ENCODE measurements at regions not wholly inside any gene's neighbourhood (a gene's known extent, or its start where the extent isn't known, plus 50 kb on each side); places are given as distances from the start of the nearest gene placed in this dataset.

DNA sequence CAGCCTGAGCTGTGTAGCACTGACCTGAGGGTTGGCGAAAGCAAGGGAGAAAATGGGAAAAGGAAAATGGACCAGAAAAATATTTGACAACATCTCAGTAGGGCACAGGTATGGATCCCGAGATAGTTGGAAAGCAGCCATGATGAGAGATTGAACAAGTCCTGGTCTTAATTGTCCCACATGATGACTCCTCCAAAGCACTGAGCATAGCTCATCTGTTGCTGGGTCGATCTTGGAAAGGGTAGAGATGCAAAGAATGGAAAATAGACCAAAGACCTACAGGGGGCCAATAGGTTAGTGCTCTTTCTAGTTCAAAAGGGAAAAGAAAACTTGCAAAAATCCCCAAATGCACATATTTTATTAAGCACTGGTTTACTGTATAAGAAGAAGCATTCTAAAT lies 251.9 kb downstream of the SEC23A start:
- DNase-seq (ENCODE audit: low spot score), result no peak
- H3K36me3 Mint-ChIP-seq, result no peaks in the 10 kb centered on the region
- no peaks in the 10 kb centered on the region for H3K9me3 ChIP-seq (ENCODE audit: low read depth)
- H3K4me1 ChIP-seq, result peaks cover 7% of the 10 kb centered on the region
- no peaks in the 10 kb centered on the region for H3K36me3 ChIP-seq
- H3K4me3 Mint-ChIP-seq, result no peak overlapping the region
- no peaks in the 10 kb centered on the region for H3K4me1 Mint-ChIP-seq
- peaks cover 2% of the 10 kb centered on the region for H3K9me3 Mint-ChIP-seq
- no peak overlapping the region for H3K4me3 ChIP-seq
- no peak overlapping the region for H3K4me2 ChIP-seq
- no peak overlapping the region for H3K9ac ChIP-seq
- H3K27me3 Mint-ChIP-seq (ENCODE audit: insufficient read depth, low read depth), result peaks cover 2% of the 10 kb centered on the region
- H3K79me2 ChIP-seq (ENCODE audit: low read depth), result no peaks in the 10 kb centered on the region
- no peaks in the 10 kb centered on the region for H3F3A ChIP-seq (ENCODE audit: low read depth)
- H3K27ac ChIP-seq, result no peak overlapping the region
- H2AFZ ChIP-seq (replicated peaks), result no peak overlapping the region
- no peaks in the 10 kb centered on the region for H4K20me1 ChIP-seq (ENCODE audit: low read depth)
- no peak overlapping the region for H3K27ac Mint-ChIP-seq
- H3K27me3 ChIP-seq, result no peaks in the 10 kb centered on the region
- TF ChIP-seq EZH2 (IDR thresholded peaks at IDR 0.05), result no peak
- TF ChIP-seq, protein P1, sequence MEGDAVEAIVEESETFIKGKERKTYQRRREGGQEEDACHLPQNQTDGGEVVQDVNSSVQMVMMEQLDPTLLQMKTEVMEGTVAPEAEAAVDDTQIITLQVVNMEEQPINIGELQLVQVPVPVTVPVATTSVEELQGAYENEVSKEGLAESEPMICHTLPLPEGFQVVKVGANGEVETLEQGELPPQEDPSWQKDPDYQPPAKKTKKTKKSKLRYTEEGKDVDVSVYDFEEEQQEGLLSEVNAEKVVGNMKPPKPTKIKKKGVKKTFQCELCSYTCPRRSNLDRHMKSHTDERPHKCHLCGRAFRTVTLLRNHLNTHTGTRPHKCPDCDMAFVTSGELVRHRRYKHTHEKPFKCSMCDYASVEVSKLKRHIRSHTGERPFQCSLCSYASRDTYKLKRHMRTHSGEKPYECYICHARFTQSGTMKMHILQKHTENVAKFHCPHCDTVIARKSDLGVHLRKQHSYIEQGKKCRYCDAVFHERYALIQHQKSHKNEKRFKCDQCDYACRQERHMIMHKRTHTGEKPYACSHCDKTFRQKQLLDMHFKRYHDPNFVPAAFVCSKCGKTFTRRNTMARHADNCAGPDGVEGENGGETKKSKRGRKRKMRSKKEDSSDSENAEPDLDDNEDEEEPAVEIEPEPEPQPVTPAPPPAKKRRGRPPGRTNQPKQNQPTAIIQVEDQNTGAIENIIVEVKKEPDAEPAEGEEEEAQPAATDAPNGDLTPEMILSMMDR (IDR thresholded peaks at IDR 0.05), result no peak
- no peak for TF ChIP-seq EZH2phosphoT487 (IDR thresholded peaks at IDR 0.05)

DNA sequence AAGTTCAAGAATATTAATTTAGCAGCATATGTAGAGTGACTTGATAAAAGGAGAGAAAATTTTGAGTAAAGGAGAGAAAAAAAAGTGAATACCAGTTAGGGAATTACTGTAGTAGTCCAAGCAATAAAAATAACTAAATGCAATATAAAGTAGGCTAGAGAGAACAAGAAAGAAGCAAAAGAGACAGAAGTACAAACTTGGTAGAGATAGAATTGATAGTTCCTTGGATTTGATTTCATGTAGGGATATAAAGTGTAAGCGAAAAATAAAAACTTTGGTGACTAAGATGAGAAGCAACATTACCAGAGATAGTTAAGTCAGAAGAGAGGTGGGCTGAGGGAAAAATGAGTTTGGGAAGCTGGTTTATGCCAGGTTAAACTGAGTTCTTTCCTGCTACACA lies 252.4 kb downstream of the SEC23A start:
- TF ChIP-seq EZH2phosphoT487 (IDR thresholded peaks at IDR 0.05) (no peak), EZH2 (IDR thresholded peaks at IDR 0.05) (no peak)
- TF ChIP-seq, protein P1 (IDR thresholded peaks at IDR 0.05), result no peak

DNA sequence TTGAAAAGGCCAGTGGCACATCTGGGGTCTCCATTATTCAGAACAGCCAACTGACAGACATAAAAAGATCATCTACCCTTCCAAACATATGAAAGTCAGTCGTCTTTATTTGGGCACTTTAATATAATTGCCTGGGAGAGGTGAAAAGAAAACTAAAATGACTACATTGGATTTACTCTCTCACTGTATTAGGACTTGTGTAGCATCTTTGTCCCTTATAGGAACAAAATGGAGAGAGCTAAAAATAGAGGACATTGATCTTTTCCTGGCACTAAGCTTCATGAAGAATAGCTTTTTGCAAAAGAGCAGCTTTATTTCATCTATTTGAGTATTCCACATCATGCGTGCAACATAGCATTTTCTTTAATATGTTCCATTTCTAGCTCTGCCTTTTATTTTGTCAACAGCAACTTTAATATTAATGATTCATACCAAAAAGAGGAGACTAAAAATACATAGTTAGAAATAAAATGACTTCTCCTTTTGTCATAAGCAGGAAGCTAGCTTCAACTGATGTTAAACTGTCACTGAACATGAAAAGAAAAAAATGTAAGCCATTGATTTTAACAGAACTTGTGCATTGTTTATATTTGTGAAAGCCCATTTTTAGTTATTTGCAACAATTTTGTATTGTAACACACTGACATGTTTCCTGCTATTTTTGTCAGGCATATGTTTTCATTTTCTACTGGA lies 254.6 kb downstream of the SEC23A start:
- H4K20me1 ChIP-seq (ENCODE audit: low read depth), result no peaks in the 10 kb centered on the region
- Mint-ChIP-seq H3K27me3 (ENCODE audit: insufficient read depth, low read depth) (peaks cover 2% of the 10 kb centered on the region), H3K36me3 (no peaks in the 10 kb centered on the region), H3K4me3 (no peak overlapping the region), H3K9me3 (peaks cover 2% of the 10 kb centered on the region), H3K4me1 (no peaks in the 10 kb centered on the region), H3K27ac (no peak overlapping the region)
- no peak overlapping the region for H3K4me2 ChIP-seq
- no peak overlapping the region for H3K4me3 ChIP-seq
- no peaks in the 10 kb centered on the region for H3K36me3 ChIP-seq
- H3K79me2 ChIP-seq (ENCODE audit: low read depth), result no peaks in the 10 kb centered on the region
- no peak overlapping the region for H2AFZ ChIP-seq (replicated peaks)
- TF ChIP-seq, protein P1 (IDR thresholded peaks at IDR 0.05), result no peak
- TF ChIP-seq EZH2 (IDR thresholded peaks at IDR 0.05) (no peak), EZH2phosphoT487 (IDR thresholded peaks at IDR 0.05) (no peak)
- peaks cover 7% of the 10 kb centered on the region for H3K4me1 ChIP-seq
- no peaks in the 10 kb centered on the region for H3K27me3 ChIP-seq
- no peak overlapping the region for H3K27ac ChIP-seq
- no peaks in the 10 kb centered on the region for H3F3A ChIP-seq (ENCODE audit: low read depth)
- H3K9ac ChIP-seq, result no peak overlapping the region
- no peak for DNase-seq (ENCODE audit: low spot score)
- no peaks in the 10 kb centered on the region for H3K9me3 ChIP-seq (ENCODE audit: low read depth)

More for the DNA sequence above, 252.4 kb downstream of the SEC23A start:
- no peaks in the 10 kb centered on the region for H3K4me1 Mint-ChIP-seq
- peaks cover 7% of the 10 kb centered on the region for H3K4me1 ChIP-seq
- H3K4me2 ChIP-seq, result no peak overlapping the region
- H3K79me2 ChIP-seq (ENCODE audit: low read depth), result no peaks in the 10 kb centered on the region
- no peaks in the 10 kb centered on the region for H3K36me3 ChIP-seq
- H3K4me3 Mint-ChIP-seq, result no peak overlapping the region
- peaks cover 2% of the 10 kb centered on the region for H3K27me3 Mint-ChIP-seq (ENCODE audit: insufficient read depth, low read depth)
- H3K27me3 ChIP-seq, result no peaks in the 10 kb centered on the region
- no peaks in the 10 kb centered on the region for H3F3A ChIP-seq (ENCODE audit: low read depth)
- H3K9ac ChIP-seq, result no peak overlapping the region
- H3K9me3 Mint-ChIP-seq, result peaks cover 2% of the 10 kb centered on the region
- DNase-seq (ENCODE audit: low spot score), result no peak
- no peaks in the 10 kb centered on the region for H3K36me3 Mint-ChIP-seq
- H3K9me3 ChIP-seq (ENCODE audit: low read depth), result no peaks in the 10 kb centered on the region
- no peak overlapping the region for H3K27ac Mint-ChIP-seq
- H4K20me1 ChIP-seq (ENCODE audit: low read depth), result no peaks in the 10 kb centered on the region
- H3K4me3 ChIP-seq, result no peak overlapping the region
- H3K27ac ChIP-seq, result no peak overlapping the region
- H2AFZ ChIP-seq (replicated peaks), result no peak overlapping the region

Measured in neural progenitor cell (in vitro differentiated cells).